Breast epithelium (tissue), 4 donors: ENCODE measurements at regions not wholly inside any gene's neighbourhood (a gene's known extent, or its start where the extent isn't known, plus 50 kb on each side); places are given as distances from the start of the nearest gene placed in this dataset.

Experiments used
- DNase-seq, 2 donors: peaks; one replicate each; pipeline ENCODE4 v3.0.0-alpha.2; 2019; ENCODE audit warnings: low spot score in 2 of 2
- H3K27ac ChIP-seq, 2 donors: fragments of 200-600 bp; sonication (generic) in 1 of 2; one replicate each; pipeline ENCODE4 v1.5.1; 2016 to 2019; ENCODE audit warnings: mild to moderate bottlenecking in 1 of 2
- H3K27me3 ChIP-seq, 2 donors: fragments of 200-600 bp; sonication (generic) in 1 of 2; one replicate each; pipeline versions ENCODE4 v1.5.1 to v1.6.0; 2017 to 2019; ENCODE audit warnings: control low read depth in 1 of 2, mild to moderate bottlenecking in 1 of 2
- H3K36me3 ChIP-seq: fragments of 200-600 bp; one replicate; pipeline ENCODE4 v1.5.1; 2019
- H3K4me1 ChIP-seq, 2 donors: fragments of 200-600 bp; sonication (generic); one replicate each; pipeline ENCODE4 v1.5.1; 2016 to 2019; ENCODE audit warnings: control low read depth in 1 of 2
- H3K4me3 ChIP-seq, 3 donors: fragments of 200-600 bp; sonication (generic); 1 replicate in 2 of 3; 2 replicates in 1 of 3; pipeline ENCODE4 v1.5.1; 2016 to 2019; ENCODE audit warnings: mild to moderate bottlenecking in 3 of 3, moderate library complexity in 2 of 3
- H3K9me3 ChIP-seq, 2 donors: fragments of 200-600 bp; sonication (generic) in 1 of 2; one replicate each; pipeline ENCODE4 v1.5.1; 2016 to 2019; ENCODE audit warnings: control low read depth in 1 of 2
- CTCF ChIP-seq, 3 donors: fragments of 450-650 bp; IDR thresholded peaks; one replicate each; pipeline ENCODE4 v1.5.1; 2016 to 2017; ENCODE audit warnings: antibody characterized with exemption in 3 of 3, mild to moderate bottlenecking in 3 of 3, moderate library complexity in 3 of 3
- POLR2A ChIP-seq: fragments of 450-650 bp; IDR thresholded peaks from one replicate; pipeline ENCODE4 v1.6.1; 2016; ENCODE audit warnings: antibody characterized with exemption, mild to moderate bottlenecking, moderate library complexity
- POLR2AphosphoS5 ChIP-seq, 3 donors: sonication (generic); formaldehyde crosslinking; IDR thresholded peaks; one replicate each; pipeline ENCODE4 v1.6.1; 2017; ENCODE audit warnings: antibody characterized with exemption in 3 of 3
- intact Hi-C: fragments of 100-400 bp; cut with DNase I; formaldehyde crosslinking; loops from one replicate; pipeline ENCODE4 v1.15.1; 2023; ENCODE audit warnings: low total_unique reads

- Histone ChIP-seq H3K27ac (no peak overlapping the region), H3K27me3 (no peaks in the 10 kb centered on the region), H3K4me1 (no peaks in the 10 kb centered on the region), H3K4me3 (no peak overlapping the region), H3K9me3 (no peaks in the 10 kb centered on the region), H3K36me3 (no peaks in the 10 kb centered on the region)
- no peak for DNase-seq
- no peak for TF ChIP-seq POLR2A
- no peak for TF ChIP-seq CTCF (IDR thresholded peaks at IDR 0.05)
- no peak for TF ChIP-seq POLR2AphosphoS5 (IDR thresholded peaks at IDR 0.05)
- intact Hi-C loops = no loop called here
Observed at GRCh38 chr2:111678161-111678560, 205.8 kb downstream of the ANAPC1 start.

GRCh38 chr2:111678651-111679050, 205.3 kb downstream of the ANAPC1 start:
- no peak overlapping the region for H3K27ac ChIP-seq
- no peak overlapping the region for H3K4me3 ChIP-seq
- no peaks in the 10 kb centered on the region for H3K27me3 ChIP-seq
- H3K4me1 ChIP-seq = no peaks in the 10 kb centered on the region
- intact Hi-C loops = no loop called here
- H3K9me3 ChIP-seq = no peaks in the 10 kb centered on the region
- no peaks in the 10 kb centered on the region for H3K36me3 ChIP-seq
- DNase-seq = no peak
- TF ChIP-seq POLR2AphosphoS5 (IDR thresholded peaks at IDR 0.05) (no peak), CTCF (IDR thresholded peaks at IDR 0.05) (no peak), POLR2A (no peak)

GRCh38 chr2:111679202-111679601, 204.8 kb downstream of the ANAPC1 start:
- no peak for DNase-seq
- no peak overlapping the region for H3K4me3 ChIP-seq
- no peaks in the 10 kb centered on the region for H3K36me3 ChIP-seq
- H3K27ac ChIP-seq = no peak overlapping the region
- no peaks in the 10 kb centered on the region for H3K27me3 ChIP-seq
- TF ChIP-seq CTCF (IDR thresholded peaks at IDR 0.05) (no peak), POLR2AphosphoS5 (IDR thresholded peaks at IDR 0.05) (no peak), POLR2A (no peak)
- intact Hi-C loops = no loop called here
- H3K4me1 ChIP-seq = no peaks in the 10 kb centered on the region
- H3K9me3 ChIP-seq = no peaks in the 10 kb centered on the region

- Histone ChIP-seq H3K27ac (no peak overlapping the region), H3K27me3 (no peaks in the 10 kb centered on the region), H3K36me3 (no peaks in the 10 kb centered on the region), H3K4me3 (no peak overlapping the region), H3K9me3 (no peaks in the 10 kb centered on the region), H3K4me1 (peaks cover 0 to 5% of the 10 kb centered on the region in 2 donors)
- DNase-seq = no peak
- intact Hi-C loops = no loop called here
- TF ChIP-seq POLR2A = no peak
- no peak for TF ChIP-seq CTCF (IDR thresholded peaks at IDR 0.05)
Observed at GRCh38 chr2:111684611-111685010, 199.4 kb downstream of the ANAPC1 start.

- Histone ChIP-seq H3K4me3 (no peak overlapping the region), H3K4me1 (peaks cover 0 to 5% of the 10 kb centered on the region in 2 donors), H3K36me3 (no peaks in the 10 kb centered on the region), H3K27ac (no peak overlapping the region), H3K9me3 (no peaks in the 10 kb centered on the region), H3K27me3 (no peaks in the 10 kb centered on the region)
- TF ChIP-seq CTCF (IDR thresholded peaks at IDR 0.05) = no peak
- TF ChIP-seq POLR2A = no peak
- TF ChIP-seq POLR2AphosphoS5 (IDR thresholded peaks at IDR 0.05) = no peak
- DNase-seq = no peak
- intact Hi-C loops = no loop called here
Observed at GRCh38 chr2:111685342-111685741, 198.7 kb downstream of the ANAPC1 start.
